ENCODE measurements at regions not wholly inside any gene's neighbourhood (a gene's known extent, or its start where the extent isn't known, plus 50 kb on each side); places are given as distances from the start of the nearest gene placed in this dataset.

GRCh38 chr7:1287752-1288201 lies 55.1 kb downstream of the UNCX start:
- TF ChIP-seq EP300 (IDR thresholded peaks at IDR 0.05) (no peak), CTCF (IDR thresholded peaks at IDR 0.05) (no peak)

All from gastroesophageal sphincter (tissue), 3 donors.